ENCODE measurements at regions not wholly inside any gene's neighbourhood (a gene's known extent, or its start where the extent isn't known, plus 50 kb on each side); places are given as distances from the start of the nearest gene placed in this dataset.

DNA sequence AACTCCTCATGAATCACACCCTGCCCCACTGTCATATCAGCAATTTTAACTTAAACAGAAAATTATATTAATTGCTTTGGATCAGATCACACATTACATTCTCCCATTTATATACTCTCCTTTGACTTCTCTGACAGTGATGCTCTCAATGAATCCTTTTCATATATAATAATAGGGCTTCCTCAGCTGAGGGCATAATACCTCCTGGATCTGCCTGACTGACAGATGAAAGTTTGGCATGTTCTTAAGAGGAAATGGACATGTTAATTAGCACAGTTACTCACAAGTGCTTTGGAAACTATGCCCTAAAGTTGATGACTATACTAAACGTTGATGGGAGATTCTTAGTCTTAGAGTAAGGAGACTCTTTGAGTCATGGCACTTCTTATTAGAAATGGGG, 478.2 kb upstream of the LRRN3 start:
- Histone ChIP-seq H3K4me2 (ENCODE audit: low read length) (no peak overlapping the region), H3K9me3 (ENCODE audit: control insufficient read depth, insufficient read depth, low read length) (no peaks in the 10 kb centered on the region), H3K4me3 (ENCODE audit: low read length) (no peak overlapping the region), H3K27me3 (ENCODE audit: control insufficient read depth, low read length) (no peaks in the 10 kb centered on the region), H3K36me3 (ENCODE audit: control insufficient read depth, low read length) (no peaks in the 10 kb centered on the region), H3K9me2 (replicated peaks; ENCODE audit: control insufficient read depth, low read length) (no peaks in the 10 kb centered on the region), H3F3A (ENCODE audit: control insufficient read depth, insufficient read depth) (no peaks in the 10 kb centered on the region), H4K20me1 (ENCODE audit: control insufficient read depth, insufficient read depth, low read depth, low read length) (no peaks in the 10 kb centered on the region), H3K79me2 (ENCODE audit: control insufficient read depth, low read length) (no peaks in the 10 kb centered on the region), H3K4me1 (ENCODE audit: control insufficient read depth, low read length) (no peaks in the 10 kb centered on the region), H3K27ac (ENCODE audit: low read depth, low read length) (no peak overlapping the region)
- TF ChIP-seq, protein P1, sequence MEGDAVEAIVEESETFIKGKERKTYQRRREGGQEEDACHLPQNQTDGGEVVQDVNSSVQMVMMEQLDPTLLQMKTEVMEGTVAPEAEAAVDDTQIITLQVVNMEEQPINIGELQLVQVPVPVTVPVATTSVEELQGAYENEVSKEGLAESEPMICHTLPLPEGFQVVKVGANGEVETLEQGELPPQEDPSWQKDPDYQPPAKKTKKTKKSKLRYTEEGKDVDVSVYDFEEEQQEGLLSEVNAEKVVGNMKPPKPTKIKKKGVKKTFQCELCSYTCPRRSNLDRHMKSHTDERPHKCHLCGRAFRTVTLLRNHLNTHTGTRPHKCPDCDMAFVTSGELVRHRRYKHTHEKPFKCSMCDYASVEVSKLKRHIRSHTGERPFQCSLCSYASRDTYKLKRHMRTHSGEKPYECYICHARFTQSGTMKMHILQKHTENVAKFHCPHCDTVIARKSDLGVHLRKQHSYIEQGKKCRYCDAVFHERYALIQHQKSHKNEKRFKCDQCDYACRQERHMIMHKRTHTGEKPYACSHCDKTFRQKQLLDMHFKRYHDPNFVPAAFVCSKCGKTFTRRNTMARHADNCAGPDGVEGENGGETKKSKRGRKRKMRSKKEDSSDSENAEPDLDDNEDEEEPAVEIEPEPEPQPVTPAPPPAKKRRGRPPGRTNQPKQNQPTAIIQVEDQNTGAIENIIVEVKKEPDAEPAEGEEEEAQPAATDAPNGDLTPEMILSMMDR (IDR thresholded peaks at IDR 0.05; ENCODE audit: low read depth, low read length, poor library complexity, severe bottlenecking) = no peak
- TF ChIP-seq EZH2phosphoT487 (IDR thresholded peaks at IDR 0.05; ENCODE audit: borderline replicate concordance, low read length) = no peak
